SK-N-SH (cell line): ENCODE measurements at regions not wholly inside any gene's neighbourhood (a gene's known extent, or its start where the extent isn't known, plus 50 kb on each side); places are given as distances from the start of the nearest gene placed in this dataset.

Experiments used
- CTCF ChIA-PET: fragments of 300-600, 350-600 bp; formaldehyde crosslinking; extraction: SDS; loops from one replicate; lab custom pipeline; 2021; lab: Yijun Ruan, JAX
- POLR2A ChIA-PET: fragments of 350-600 bp; sonication (Branson Sonifier 250); formaldehyde crosslinking; extraction: SDS; loops from one replicate; lab custom pipeline; 2020; ENCODE audit warnings: antibody characterized with exemption, inconsistent platforms; lab: Yijun Ruan, JAX
- DNase-seq: peaks from one replicate; pipeline ENCODE4 v3.0.0; 2012
- H2AFZ ChIP-seq: fragments of 200-600 bp; sonication (generic); 2 replicates; pipeline ENCODE4 v1.8.1; 2016; ENCODE audit warnings: antibody characterized with exemption, mild to moderate bottlenecking, low read depth
- H3F3A ChIP-seq: fragments of 200-600 bp; sonication (generic); replicated peaks from 2 replicates; pipeline ENCODE3; 2016; ENCODE audit warnings: antibody characterized with exemption, mild to moderate bottlenecking; ENCODE audit not compliant: insufficient read depth
- H3K27ac ChIP-seq, 2 experiments: fragments of 200-500 bp in 1 of 2; fragments of 200-600 bp in 1 of 2; sonication (Bioruptor generic) in 1 of 2; sonication (generic), shearing (Covaris generic) in 1 of 2; 2 replicates each; pipeline versions ENCODE4 v1.5.1 to v1.6.1; 2014 to 2016; ENCODE audit warnings: low read depth in 2 of 2, inconsistent platforms in 1 of 2, low read length in 1 of 2, mild to moderate bottlenecking in 1 of 2, mixed read lengths in 1 of 2
- H3K27me3 ChIP-seq: fragments of 200-600 bp; sonication (generic), shearing (Covaris generic); 2 replicates; pipeline ENCODE4 v1.6.1; 2016; ENCODE audit warnings: mixed run types; ENCODE audit not compliant: insufficient read depth
- H3K36me3 ChIP-seq, 2 experiments: fragments of 200-500 bp in 1 of 2; fragments of 200-600 bp in 1 of 2; sonication (Bioruptor generic) in 1 of 2; sonication (generic) in 1 of 2; replicated peaks in 1 of 2; 2 replicates each; pipeline versions ENCODE3 to v1.5.1; 2014 to 2016; ENCODE audit warnings: low read length in 1 of 2, mild to moderate bottlenecking in 1 of 2; ENCODE audit not compliant: insufficient read depth in 2 of 2, control insufficient read depth in 1 of 2
- H3K4me1 ChIP-seq, 2 experiments: fragments of 200-500 bp in 1 of 2; fragments of 200-600 bp in 1 of 2; sonication (Bioruptor generic) in 1 of 2; sonication (generic), shearing (Covaris generic) in 1 of 2; 2 replicates each; pipeline versions ENCODE4 v1.5.1 to v1.6.1; 2014 to 2016; ENCODE audit warnings: low read depth in 1 of 2, low read length in 1 of 2, mixed run types in 1 of 2; ENCODE audit not compliant: insufficient read depth in 2 of 2, control insufficient read depth in 1 of 2
- H3K4me2 ChIP-seq: fragments of 200-600 bp; sonication (generic), shearing (Covaris generic); 2 replicates; pipeline ENCODE4 v1.6.1; 2017; ENCODE audit warnings: mixed run types
- H3K4me3 ChIP-seq, 2 experiments: fragments of 200-500 bp in 1 of 2; fragments of 200-600 bp in 1 of 2; sonication (Bioruptor generic) in 1 of 2; sonication (generic), shearing (Covaris generic) in 1 of 2; 2 replicates each; pipeline versions ENCODE4 v1.5.1 to v1.8.1; 2014 to 2016; ENCODE audit warnings: low read depth in 2 of 2, inconsistent platforms in 1 of 2, low read length in 1 of 2, mild to moderate bottlenecking in 1 of 2, mixed read lengths in 1 of 2, moderate library complexity in 1 of 2
- H3K79me2 ChIP-seq: fragments of 200-600 bp; sonication (generic); 2 replicates; pipeline ENCODE4 v1.8.1; 2017; ENCODE audit warnings: mild to moderate bottlenecking; ENCODE audit not compliant: insufficient read depth
- H3K9ac ChIP-seq: fragments of 200-600 bp; sonication (generic); 2 replicates; pipeline ENCODE4 v1.6.1; 2017; ENCODE audit warnings: mixed run types
- H3K9me2 ChIP-seq: fragments of 200-600 bp; sonication (generic); 2 replicates; pipeline ENCODE4 v1.6.1; 2017; ENCODE audit warnings: mixed run types
- H3K9me3 ChIP-seq: fragments of 200-600 bp; sonication (generic); 2 replicates; pipeline ENCODE4 v1.6.1; 2017; ENCODE audit warnings: mixed run types, mild to moderate bottlenecking, moderate library complexity
- H4K20me1 ChIP-seq: fragments of 200-600 bp; sonication (generic); 2 replicates; pipeline ENCODE4 v1.6.1; 2017; ENCODE audit warnings: mild to moderate bottlenecking, mixed run types; ENCODE audit not compliant: insufficient read depth
- ELF1 ChIP-seq: IDR thresholded peaks from 2 replicates; pipeline ENCODE4 v1.4.0; 2012
- FOSL2 ChIP-seq: IDR thresholded peaks from 2 replicates; pipeline ENCODE4 v1.4.0; 2012; ENCODE audit warnings: low read depth, mild to moderate bottlenecking, moderate library complexity, borderline replicate concordance
- FOXM1 ChIP-seq: IDR thresholded peaks from 2 replicates; pipeline ENCODE4 v1.4.0; 2012; ENCODE audit warnings: low read depth, mild to moderate bottlenecking
- GABPA ChIP-seq: IDR thresholded peaks from 2 replicates; pipeline ENCODE4 v1.4.0; 2012; ENCODE audit warnings: low read depth, mild to moderate bottlenecking
- GATA2 ChIP-seq: sonication (generic); formaldehyde crosslinking; IDR thresholded peaks from 2 replicates; pipeline ENCODE4 v1.5.0; 2020; ENCODE audit warnings: mild to moderate bottlenecking, missing genetic modification reagents
- JUND ChIP-seq: IDR thresholded peaks from 2 replicates; pipeline ENCODE4 v1.4.0; 2012
- MXI1 ChIP-seq: IDR thresholded peaks from 2 replicates; pipeline ENCODE4 v1.6.1; 2012; ENCODE audit warnings: mild to moderate bottlenecking, low read depth, low read length, improper control_type of control experiment
- NFIC ChIP-seq: IDR thresholded peaks from 2 replicates; pipeline ENCODE4 v1.4.0; 2012; ENCODE audit warnings: borderline replicate concordance
- NRF1 ChIP-seq: IDR thresholded peaks from 2 replicates; pipeline ENCODE4 v1.6.1; 2012; ENCODE audit warnings: low read depth, mild to moderate bottlenecking, low read length
- POLR2AphosphoS5 ChIP-seq: IDR thresholded peaks from 2 replicates; pipeline ENCODE4 v1.6.1; 2012; ENCODE audit warnings: low read depth, low read length
- RCOR1 ChIP-seq: fragments of 150-350 bp; IDR thresholded peaks from 2 replicates; pipeline ENCODE4 v1.6.1; 2017; ENCODE audit warnings: antibody characterized with exemption, low read length
- SIN3A ChIP-seq: IDR thresholded peaks from 2 replicates; pipeline ENCODE4 v1.6.1; 2012; ENCODE audit warnings: low read depth, mild to moderate bottlenecking, low read length, moderate library complexity, borderline replicate concordance
- TCF12 ChIP-seq: IDR thresholded peaks from 2 replicates; pipeline ENCODE4 v1.4.0; 2012
- YY1 ChIP-seq: IDR thresholded peaks from 2 replicates; pipeline ENCODE4 v1.4.0; 2012; ENCODE audit warnings: low read depth, mild to moderate bottlenecking
- WGBS: methylation state at CpG from one replicate; pipeline ENCODE4 v1.1.6; 2017; ENCODE audit warnings: low lambda C conversion rate; 5-methylcytosine and 5-hydroxymethylcytosine counted together
- TF ChIP-seq, protein P1 (sequence below): fragments of 150-350 bp; IDR thresholded peaks from 2 replicates; pipeline ENCODE4 v1.6.1; 2017; ENCODE audit warnings: antibody characterized with exemption, low read length, low read depth, borderline replicate concordance
- TF ChIP-seq, protein P2 (sequence below): IDR thresholded peaks from 2 replicates; pipeline ENCODE4 v1.6.1; 2012; ENCODE audit warnings: mild to moderate bottlenecking, low read depth, low read length, moderate library complexity
- TF ChIP-seq, protein P3 (sequence below): IDR thresholded peaks from 2 replicates; pipeline ENCODE4 v1.4.0; 2012; ENCODE audit warnings: low read depth, borderline replicate concordance
- TF ChIP-seq, protein P4 (sequence below): fragments of 200-600 bp; sonication (generic); IDR thresholded peaks from 2 replicates; pipeline ENCODE4 v1.6.1; 2017; ENCODE audit warnings: antibody characterized with exemption, mild to moderate bottlenecking, moderate library complexity

DNA sequence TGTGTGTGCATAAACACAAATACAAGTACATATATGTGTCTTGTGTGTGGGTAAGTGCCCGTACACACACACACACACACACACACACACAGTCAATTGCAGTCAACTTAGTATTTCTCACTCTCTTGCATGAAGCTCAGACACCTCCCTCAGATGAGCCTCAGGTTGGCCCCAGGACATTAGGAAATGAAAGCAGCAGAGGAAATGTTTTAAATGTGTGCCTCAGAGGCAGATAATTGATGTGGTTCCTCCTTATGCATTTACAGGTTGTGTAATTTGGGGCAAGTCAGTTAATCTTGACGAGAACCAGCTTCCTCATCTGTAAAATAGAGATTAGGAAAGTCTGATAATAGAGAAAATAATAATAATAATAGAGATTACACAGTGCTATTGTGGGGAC lies 814.0 kb upstream of the ID2 start:
- Histone ChIP-seq H3K9me2 (no peaks in the 10 kb centered on the region), H3K4me1 (no peaks in the 10 kb centered on the region; a peak in 1 of 4 replicates), H3K9me3 (no peaks in the 10 kb centered on the region), H3K4me2 (no peak overlapping the region), H4K20me1 (no peaks in the 10 kb centered on the region), H2AFZ (no peak overlapping the region), H3K79me2 (no peaks in the 10 kb centered on the region), H3K36me3 (no peaks in the 10 kb centered on the region), H3K27ac (no peak overlapping the region), H3K9ac (no peak overlapping the region), H3F3A (no peaks in the 10 kb centered on the region), H3K4me3 (no peak overlapping the region), H3K27me3 (no peaks in the 10 kb centered on the region)
- 40% methylated on average over 2 of the region's 2 CpGs for WGBS
- TF ChIP-seq GABPA = no peak
- TF ChIP-seq MXI1 = no peak
- TF ChIP-seq, protein P1, sequence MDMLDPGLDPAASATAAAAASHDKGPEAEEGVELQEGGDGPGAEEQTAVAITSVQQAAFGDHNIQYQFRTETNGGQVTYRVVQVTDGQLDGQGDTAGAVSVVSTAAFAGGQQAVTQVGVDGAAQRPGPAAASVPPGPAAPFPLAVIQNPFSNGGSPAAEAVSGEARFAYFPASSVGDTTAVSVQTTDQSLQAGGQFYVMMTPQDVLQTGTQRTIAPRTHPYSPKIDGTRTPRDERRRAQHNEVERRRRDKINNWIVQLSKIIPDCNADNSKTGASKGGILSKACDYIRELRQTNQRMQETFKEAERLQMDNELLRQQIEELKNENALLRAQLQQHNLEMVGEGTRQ = no peak
- TF ChIP-seq ELF1 = no peak
- no peak for TF ChIP-seq YY1
- no peak for TF ChIP-seq TCF12
- TF ChIP-seq, protein P2, sequence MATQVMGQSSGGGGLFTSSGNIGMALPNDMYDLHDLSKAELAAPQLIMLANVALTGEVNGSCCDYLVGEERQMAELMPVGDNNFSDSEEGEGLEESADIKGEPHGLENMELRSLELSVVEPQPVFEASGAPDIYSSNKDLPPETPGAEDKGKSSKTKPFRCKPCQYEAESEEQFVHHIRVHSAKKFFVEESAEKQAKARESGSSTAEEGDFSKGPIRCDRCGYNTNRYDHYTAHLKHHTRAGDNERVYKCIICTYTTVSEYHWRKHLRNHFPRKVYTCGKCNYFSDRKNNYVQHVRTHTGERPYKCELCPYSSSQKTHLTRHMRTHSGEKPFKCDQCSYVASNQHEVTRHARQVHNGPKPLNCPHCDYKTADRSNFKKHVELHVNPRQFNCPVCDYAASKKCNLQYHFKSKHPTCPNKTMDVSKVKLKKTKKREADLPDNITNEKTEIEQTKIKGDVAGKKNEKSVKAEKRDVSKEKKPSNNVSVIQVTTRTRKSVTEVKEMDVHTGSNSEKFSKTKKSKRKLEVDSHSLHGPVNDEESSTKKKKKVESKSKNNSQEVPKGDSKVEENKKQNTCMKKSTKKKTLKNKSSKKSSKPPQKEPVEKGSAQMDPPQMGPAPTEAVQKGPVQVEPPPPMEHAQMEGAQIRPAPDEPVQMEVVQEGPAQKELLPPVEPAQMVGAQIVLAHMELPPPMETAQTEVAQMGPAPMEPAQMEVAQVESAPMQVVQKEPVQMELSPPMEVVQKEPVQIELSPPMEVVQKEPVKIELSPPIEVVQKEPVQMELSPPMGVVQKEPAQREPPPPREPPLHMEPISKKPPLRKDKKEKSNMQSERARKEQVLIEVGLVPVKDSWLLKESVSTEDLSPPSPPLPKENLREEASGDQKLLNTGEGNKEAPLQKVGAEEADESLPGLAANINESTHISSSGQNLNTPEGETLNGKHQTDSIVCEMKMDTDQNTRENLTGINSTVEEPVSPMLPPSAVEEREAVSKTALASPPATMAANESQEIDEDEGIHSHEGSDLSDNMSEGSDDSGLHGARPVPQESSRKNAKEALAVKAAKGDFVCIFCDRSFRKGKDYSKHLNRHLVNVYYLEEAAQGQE = no peak
- no peak for TF ChIP-seq GATA2 (CRISPR knock-in tag)
- no peak for TF ChIP-seq JUND
- TF ChIP-seq FOXM1 = no peak
- TF ChIP-seq RCOR1 = no peak
- no peak for TF ChIP-seq NRF1
- TF ChIP-seq, protein P3, sequence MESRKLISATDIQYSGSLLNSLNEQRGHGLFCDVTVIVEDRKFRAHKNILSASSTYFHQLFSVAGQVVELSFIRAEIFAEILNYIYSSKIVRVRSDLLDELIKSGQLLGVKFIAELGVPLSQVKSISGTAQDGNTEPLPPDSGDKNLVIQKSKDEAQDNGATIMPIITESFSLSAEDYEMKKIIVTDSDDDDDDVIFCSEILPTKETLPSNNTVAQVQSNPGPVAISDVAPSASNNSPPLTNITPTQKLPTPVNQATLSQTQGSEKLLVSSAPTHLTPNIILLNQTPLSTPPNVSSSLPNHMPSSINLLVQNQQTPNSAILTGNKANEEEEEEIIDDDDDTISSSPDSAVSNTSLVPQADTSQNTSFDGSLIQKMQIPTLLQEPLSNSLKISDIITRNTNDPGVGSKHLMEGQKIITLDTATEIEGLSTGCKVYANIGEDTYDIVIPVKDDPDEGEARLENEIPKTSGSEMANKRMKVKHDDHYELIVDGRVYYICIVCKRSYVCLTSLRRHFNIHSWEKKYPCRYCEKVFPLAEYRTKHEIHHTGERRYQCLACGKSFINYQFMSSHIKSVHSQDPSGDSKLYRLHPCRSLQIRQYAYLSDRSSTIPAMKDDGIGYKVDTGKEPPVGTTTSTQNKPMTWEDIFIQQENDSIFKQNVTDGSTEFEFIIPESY = no peak
- TF ChIP-seq FOSL2 = no peak
- no peak for TF ChIP-seq SIN3A
- TF ChIP-seq POLR2AphosphoS5 = no peak
- no peak for TF ChIP-seq NFIC
- TF ChIP-seq, protein P4, sequence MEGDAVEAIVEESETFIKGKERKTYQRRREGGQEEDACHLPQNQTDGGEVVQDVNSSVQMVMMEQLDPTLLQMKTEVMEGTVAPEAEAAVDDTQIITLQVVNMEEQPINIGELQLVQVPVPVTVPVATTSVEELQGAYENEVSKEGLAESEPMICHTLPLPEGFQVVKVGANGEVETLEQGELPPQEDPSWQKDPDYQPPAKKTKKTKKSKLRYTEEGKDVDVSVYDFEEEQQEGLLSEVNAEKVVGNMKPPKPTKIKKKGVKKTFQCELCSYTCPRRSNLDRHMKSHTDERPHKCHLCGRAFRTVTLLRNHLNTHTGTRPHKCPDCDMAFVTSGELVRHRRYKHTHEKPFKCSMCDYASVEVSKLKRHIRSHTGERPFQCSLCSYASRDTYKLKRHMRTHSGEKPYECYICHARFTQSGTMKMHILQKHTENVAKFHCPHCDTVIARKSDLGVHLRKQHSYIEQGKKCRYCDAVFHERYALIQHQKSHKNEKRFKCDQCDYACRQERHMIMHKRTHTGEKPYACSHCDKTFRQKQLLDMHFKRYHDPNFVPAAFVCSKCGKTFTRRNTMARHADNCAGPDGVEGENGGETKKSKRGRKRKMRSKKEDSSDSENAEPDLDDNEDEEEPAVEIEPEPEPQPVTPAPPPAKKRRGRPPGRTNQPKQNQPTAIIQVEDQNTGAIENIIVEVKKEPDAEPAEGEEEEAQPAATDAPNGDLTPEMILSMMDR = no peak
- CTCF ChIA-PET = interaction anchor here (1.4 kb wide), 1 partner anchor 24 kb away, joined by 4 read pairs; no protein-coding TSS in a partner anchor
- POLR2A ChIA-PET = no interaction called here
- no peak for DNase-seq
